ENCODE measurements at regions not wholly inside any gene's neighbourhood (a gene's known extent, or its start where the extent isn't known, plus 50 kb on each side); places are given as distances from the start of the nearest gene placed in this dataset.
A peak's percentile ranks its signal among the peaks of the same experiment; 100 is the strongest.

- TF ChIP-seq, protein P1, sequence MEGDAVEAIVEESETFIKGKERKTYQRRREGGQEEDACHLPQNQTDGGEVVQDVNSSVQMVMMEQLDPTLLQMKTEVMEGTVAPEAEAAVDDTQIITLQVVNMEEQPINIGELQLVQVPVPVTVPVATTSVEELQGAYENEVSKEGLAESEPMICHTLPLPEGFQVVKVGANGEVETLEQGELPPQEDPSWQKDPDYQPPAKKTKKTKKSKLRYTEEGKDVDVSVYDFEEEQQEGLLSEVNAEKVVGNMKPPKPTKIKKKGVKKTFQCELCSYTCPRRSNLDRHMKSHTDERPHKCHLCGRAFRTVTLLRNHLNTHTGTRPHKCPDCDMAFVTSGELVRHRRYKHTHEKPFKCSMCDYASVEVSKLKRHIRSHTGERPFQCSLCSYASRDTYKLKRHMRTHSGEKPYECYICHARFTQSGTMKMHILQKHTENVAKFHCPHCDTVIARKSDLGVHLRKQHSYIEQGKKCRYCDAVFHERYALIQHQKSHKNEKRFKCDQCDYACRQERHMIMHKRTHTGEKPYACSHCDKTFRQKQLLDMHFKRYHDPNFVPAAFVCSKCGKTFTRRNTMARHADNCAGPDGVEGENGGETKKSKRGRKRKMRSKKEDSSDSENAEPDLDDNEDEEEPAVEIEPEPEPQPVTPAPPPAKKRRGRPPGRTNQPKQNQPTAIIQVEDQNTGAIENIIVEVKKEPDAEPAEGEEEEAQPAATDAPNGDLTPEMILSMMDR (IDR thresholded peaks at IDR 0.05), result no peak
- Mint-ChIP-seq H3K9me3 (peaks cover 5% of the 10 kb centered on the region), H3K4me3 (peak overlapping the region; percentile 87), H3K4me1 (ENCODE audit: low read depth) (peaks cover 22% of the 10 kb centered on the region), H3K27ac (peak overlapping the region; percentile 64), H3K36me3 (ENCODE audit: low read depth) (no peaks in the 10 kb centered on the region), H3K27me3 (ENCODE audit: insufficient read depth) (peaks cover 4% of the 10 kb centered on the region)
- peak; percentile 54 for DNase-seq
These were observed 53.7 kb upstream of the KDM4C start for GRCh38 chr9:6703898-6704639.

GRCh38 chr9:6702707-6703106, 55.1 kb upstream of the KDM4C start:
- H3K36me3 Mint-ChIP-seq (ENCODE audit: low read depth), result no peaks in the 10 kb centered on the region

GRCh38 chr9:6696178-6696577, 50.6 kb upstream of the GLDC start:
- H3K4me1 Mint-ChIP-seq (ENCODE audit: low read depth), result peaks cover 1% of the 10 kb centered on the region; the same call in 1 of the 2 replicates
- TF ChIP-seq, protein P1 (IDR thresholded peaks at IDR 0.05), result no peak
- no peak overlapping the region for H3K27ac Mint-ChIP-seq
- H3K4me3 Mint-ChIP-seq, result no peak overlapping the region
- H3K36me3 Mint-ChIP-seq (ENCODE audit: low read depth), result no peaks in the 10 kb centered on the region
- H3K9me3 Mint-ChIP-seq, result no peaks in the 10 kb centered on the region
- no peaks in the 10 kb centered on the region; the same call in 1 of the 2 replicates for H3K27me3 Mint-ChIP-seq (ENCODE audit: insufficient read depth)
- no peak for DNase-seq

More at GRCh38 chr9:6702707-6703106, 55.1 kb upstream of the KDM4C start:
- Mint-ChIP-seq H3K27me3 (ENCODE audit: insufficient read depth) (no peaks in the 10 kb centered on the region; the same call in 1 of the 2 replicates), H3K27ac (no peak overlapping the region), H3K9me3 (no peaks in the 10 kb centered on the region), H3K4me3 (peak overlapping the region; percentile 87), H3K4me1 (ENCODE audit: low read depth) (peaks cover 22% of the 10 kb centered on the region)
- no peak for DNase-seq
- TF ChIP-seq, protein P1 (IDR thresholded peaks at IDR 0.05), result no peak

- H3K9me3 Mint-ChIP-seq, result no peaks in the 10 kb centered on the region
- DNase-seq, result no peak
- H3K4me1 Mint-ChIP-seq (ENCODE audit: low read depth), result no peaks in the 10 kb centered on the region
- no peaks in the 10 kb centered on the region; the same call in 1 of the 2 replicates for H3K27me3 Mint-ChIP-seq (ENCODE audit: insufficient read depth)
- TF ChIP-seq, protein P1 (IDR thresholded peaks at IDR 0.05), result no peak
- H3K27ac Mint-ChIP-seq, result no peak overlapping the region
- H3K36me3 Mint-ChIP-seq (ENCODE audit: low read depth), result no peaks in the 10 kb centered on the region
- no peak overlapping the region for H3K4me3 Mint-ChIP-seq
These were observed 49.7 kb upstream of the GLDC start for GRCh38 chr9:6695121-6695814.
